HFFc6 (cell line): ENCODE measurements at regions not wholly inside any gene's neighbourhood (a gene's known extent, or its start where the extent isn't known, plus 50 kb on each side); places are given as distances from the start of the nearest gene placed in this dataset.

Experiments used
- DNase-seq: peaks from one replicate; pipeline ENCODE4 v3.0.0-alpha.2; 2018
- H3K27ac Mint-ChIP-seq: 2 replicates; pipeline ENCODE4 v1.8.0; 2020; ENCODE audit warnings: mild to moderate bottlenecking, mixed read lengths
- H3K27me3 Mint-ChIP-seq: 2 replicates; pipeline ENCODE4 v1.8.0; 2021; ENCODE audit warnings: mild to moderate bottlenecking, moderate library complexity, mixed read lengths; ENCODE audit not compliant: insufficient read depth
- H3K36me3 Mint-ChIP-seq: 2 replicates; pipeline ENCODE4 v1.8.0; 2021; ENCODE audit warnings: low read depth, mixed read lengths
- H3K4me1 Mint-ChIP-seq: 2 replicates; pipeline ENCODE4 v1.8.0; 2020; ENCODE audit warnings: low read depth, mixed read lengths
- H3K4me3 Mint-ChIP-seq: 2 replicates; pipeline ENCODE4 v1.8.0; 2020; ENCODE audit warnings: mild to moderate bottlenecking, moderate library complexity, mixed read lengths
- H3K9me3 Mint-ChIP-seq: 2 replicates; pipeline ENCODE4 v1.8.0; 2020; ENCODE audit warnings: mild to moderate bottlenecking, mixed read lengths
- CTCF ChIP-seq: fragments of 200-600 bp; sonication (generic); IDR thresholded peaks from 2 replicates; pipeline ENCODE4 v1.5.0; 2021; ENCODE audit warnings: antibody characterized with exemption, mild to moderate bottlenecking

DNA sequence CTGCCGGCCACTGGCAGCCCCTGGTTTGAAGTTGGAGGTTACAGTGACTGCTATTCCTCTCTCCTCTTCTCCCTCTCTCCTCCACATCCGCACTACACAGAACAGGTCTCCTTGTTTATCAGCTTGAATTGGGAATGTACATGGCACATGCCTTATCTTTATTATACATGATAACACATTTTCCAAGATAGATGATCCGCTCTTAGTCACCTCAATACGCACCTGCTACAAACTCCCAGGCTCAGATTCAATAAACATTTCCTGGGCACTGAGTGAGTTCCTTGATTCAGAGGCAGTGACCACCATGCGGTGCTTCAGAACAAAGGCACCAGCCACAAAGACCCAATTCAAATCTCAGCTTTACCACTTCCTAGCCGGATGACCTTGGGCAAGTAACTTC lies 227.7 kb downstream of the TSHZ3 start:
- Mint-ChIP-seq H3K9me3 (no peaks in the 10 kb centered on the region), H3K4me3 (no peak overlapping the region), H3K4me1 (peaks cover 24% of the 10 kb centered on the region), H3K36me3 (0 out of 2 replicates have a peak, but pooled peaks cover 7% of the 10 kb centered on the region), H3K27me3 (no peaks in the 10 kb centered on the region; the same call in none of the 2 replicates), H3K27ac (no peak overlapping the region)
- DNase-seq, result no peak
- no peak for TF ChIP-seq CTCF

GRCh38 chr19:31120952-31121351 lies 228.3 kb downstream of the TSHZ3 start:
- Mint-ChIP-seq H3K36me3 (0 out of 2 replicates have a peak, but pooled peaks cover 7% of the 10 kb centered on the region), H3K9me3 (no peaks in the 10 kb centered on the region), H3K27ac (no peak overlapping the region), H3K27me3 (no peaks in the 10 kb centered on the region; the same call in none of the 2 replicates), H3K4me1 (peaks cover 19% of the 10 kb centered on the region), H3K4me3 (no peak overlapping the region)
- DNase-seq, result no peak
- no peak for TF ChIP-seq CTCF

GRCh38 chr19:31119951-31120690 lies 229.1 kb downstream of the TSHZ3 start:
- Mint-ChIP-seq H3K4me3 (no peak overlapping the region), H3K27me3 (no peaks in the 10 kb centered on the region; the same call in 1 of the 2 replicates), H3K36me3 (0 out of 2 replicates have a peak, but pooled peaks cover 7% of the 10 kb centered on the region), H3K27ac (no peak overlapping the region), H3K4me1 (peaks cover 15% of the 10 kb centered on the region), H3K9me3 (no peaks in the 10 kb centered on the region)
- no peak for TF ChIP-seq CTCF
- DNase-seq, result no peak

DNA sequence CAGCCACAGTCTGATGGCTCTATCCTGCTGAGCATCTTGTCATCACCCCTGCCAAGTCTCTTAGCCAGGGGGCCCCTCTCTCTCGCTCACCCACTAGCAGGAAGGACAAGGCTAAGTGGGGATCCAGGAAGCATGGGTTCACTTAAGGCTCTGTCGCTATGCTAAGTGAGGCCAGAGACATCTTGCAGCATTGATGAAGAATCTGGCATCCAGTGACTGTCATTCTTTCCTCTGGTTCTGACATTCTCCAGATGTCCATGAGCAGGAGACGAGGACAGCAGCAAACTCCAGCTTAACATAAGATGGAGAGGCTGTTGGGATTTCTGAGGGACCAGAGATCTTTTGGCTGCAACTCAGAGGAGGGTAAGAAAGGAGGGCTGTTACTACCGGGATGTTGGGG lies 230.2 kb downstream of the TSHZ3 start:
- Mint-ChIP-seq H3K27ac (no peak overlapping the region), H3K9me3 (no peaks in the 10 kb centered on the region), H3K36me3 (0 out of 2 replicates have a peak, but pooled peaks cover 7% of the 10 kb centered on the region), H3K27me3 (no peaks in the 10 kb centered on the region; the same call in 1 of the 2 replicates), H3K4me3 (no peak overlapping the region), H3K4me1 (peaks cover 25% of the 10 kb centered on the region)
- no peak for DNase-seq
- TF ChIP-seq CTCF, result no peak

DNA sequence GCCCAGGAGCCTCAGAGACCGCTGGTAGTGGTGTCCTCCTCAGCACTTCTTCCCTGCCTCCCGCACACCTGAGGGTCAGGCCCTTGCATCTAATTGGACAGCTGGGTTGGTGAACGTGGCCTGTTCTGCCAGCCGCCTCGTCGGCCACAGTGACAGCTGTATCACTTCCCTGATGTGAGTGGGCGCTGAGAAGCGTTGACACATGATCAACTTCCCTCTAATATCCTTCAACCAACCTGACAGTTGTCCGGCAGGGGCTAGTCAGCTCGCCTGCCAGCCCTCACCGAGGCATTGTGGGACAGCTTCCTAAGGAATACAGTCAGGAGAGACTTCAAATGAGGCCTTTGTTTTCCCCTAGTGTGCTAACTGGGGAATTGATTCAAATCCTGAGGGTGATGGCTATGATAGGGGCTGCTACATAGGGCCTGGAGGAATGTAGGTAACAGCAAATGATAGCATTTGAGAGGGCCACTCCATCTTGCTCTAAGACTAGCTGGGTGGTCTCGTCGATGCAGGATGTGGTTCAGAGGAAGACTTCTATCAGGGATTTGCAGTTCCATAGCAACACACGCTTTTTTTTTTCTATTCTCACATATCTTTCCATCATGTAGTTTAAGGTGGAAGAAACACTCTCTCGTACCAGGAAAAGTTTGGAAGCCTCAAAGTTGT lies 230.8 kb downstream of the TSHZ3 start:
- Mint-ChIP-seq H3K9me3 (no peaks in the 10 kb centered on the region), H3K27ac (no peak overlapping the region), H3K36me3 (0 out of 2 replicates have a peak, but pooled peaks cover 7% of the 10 kb centered on the region), H3K4me3 (no peak overlapping the region), H3K4me1 (peaks cover 31% of the 10 kb centered on the region), H3K27me3 (no peaks in the 10 kb centered on the region; the same call in 1 of the 2 replicates)
- no peak for DNase-seq
- TF ChIP-seq CTCF, result no peak
